NT2/D1 (cell line): ENCODE measurements at regions not wholly inside any gene's neighbourhood (a gene's known extent, or its start where the extent isn't known, plus 50 kb on each side); places are given as distances from the start of the nearest gene placed in this dataset.

Experiments
- DNase-seq: peaks from one replicate; pipeline ENCODE4 v3.0.0-alpha.2; 2011; ENCODE audit warnings: low read depth, low spot score
- H3K27me3 ChIP-seq: 2 replicates; pipeline ENCODE4 v1.6.0; 2011; ENCODE audit warnings: mild to moderate bottlenecking; ENCODE audit not compliant: insufficient read length, insufficient read depth
- H3K36me3 ChIP-seq: 2 replicates; pipeline ENCODE4 v1.6.1; 2011; ENCODE audit warnings: mild to moderate bottlenecking, low read length, mixed read lengths; ENCODE audit not compliant: insufficient read depth, insufficient read length
- H3K4me1 ChIP-seq: 2 replicates; pipeline ENCODE4 v1.5.1; 2011; ENCODE audit not compliant: insufficient read depth, insufficient read length
- H3K4me3 ChIP-seq: 2 replicates; pipeline ENCODE4 v1.5.1; 2011; ENCODE audit warnings: low read depth; ENCODE audit not compliant: insufficient read length
- H3K9ac ChIP-seq: 2 replicates; pipeline ENCODE4 v1.6.0; 2011; ENCODE audit warnings: low read depth; ENCODE audit not compliant: insufficient read length
- H3K9me3 ChIP-seq: 2 replicates; pipeline ENCODE4 v1.5.1; 2011; ENCODE audit warnings: mild to moderate bottlenecking, low read length; ENCODE audit not compliant: insufficient read depth
- SUZ12 ChIP-seq: IDR thresholded peaks from 2 replicates; pipeline ENCODE4 v1.6.1; 2011; ENCODE audit not compliant: insufficient read length, insufficient read depth; ENCODE audit errors: extremely low read depth
- YY1 ChIP-seq: IDR thresholded peaks from 2 replicates; pipeline ENCODE4 v1.6.1; 2011; ENCODE audit not compliant: insufficient read length, insufficient read depth
- ZNF274 ChIP-seq: IDR thresholded peaks from 2 replicates; pipeline ENCODE4 v1.6.1; 2011; ENCODE audit warnings: mild to moderate bottlenecking, low read depth, low read length

GRCh38 chr11:97460091-97460490 lies 1070.3 kb downstream of the JRKL start:
- Histone ChIP-seq H3K27me3 (no peaks in the 10 kb centered on the region), H3K4me1 (no peaks in the 10 kb centered on the region), H3K36me3 (no peaks in the 10 kb centered on the region), H3K4me3 (no peak overlapping the region), H3K9ac (no peak overlapping the region), H3K9me3 (peaks cover 11% of the 10 kb centered on the region; the same call in 1 of the 2 replicates)
- DNase-seq: no peak
- TF ChIP-seq YY1 (no peak), SUZ12 (no peak), ZNF274 (no peak)

- no peaks in the 10 kb centered on the region for H3K27me3 ChIP-seq
- no peak overlapping the region for H3K9ac ChIP-seq
- no peaks in the 10 kb centered on the region for H3K4me1 ChIP-seq
- no peaks in the 10 kb centered on the region for H3K36me3 ChIP-seq
- H3K4me3 ChIP-seq: no peak overlapping the region
- no peak for DNase-seq
- no peak for TF ChIP-seq ZNF274
- no peak for TF ChIP-seq SUZ12
- no peak for TF ChIP-seq YY1
- H3K9me3 ChIP-seq: peaks cover 11% of the 10 kb centered on the region; the same call in 1 of the 2 replicates
Measured at GRCh38 chr11:97461044-97461880, 1071.4 kb downstream of the JRKL start.

GRCh38 chr11:97461934-97462333 lies 1072.1 kb downstream of the JRKL start:
- no peak for DNase-seq
- H3K36me3 ChIP-seq: no peaks in the 10 kb centered on the region
- H3K27me3 ChIP-seq: no peaks in the 10 kb centered on the region
- H3K9me3 ChIP-seq: peaks cover 11% of the 10 kb centered on the region; the same call in 1 of the 2 replicates
- no peaks in the 10 kb centered on the region for H3K4me1 ChIP-seq
- TF ChIP-seq YY1 (no peak), ZNF274 (no peak), SUZ12 (no peak)
- no peak overlapping the region for H3K9ac ChIP-seq
- no peak overlapping the region for H3K4me3 ChIP-seq

GRCh38 chr11:97463891-97464290 lies 1074.1 kb downstream of the JRKL start:
- no peak for DNase-seq
- Histone ChIP-seq H3K9ac (no peak overlapping the region), H3K9me3 (peaks cover 11% of the 10 kb centered on the region; the same call in 1 of the 2 replicates), H3K36me3 (no peaks in the 10 kb centered on the region), H3K4me1 (no peaks in the 10 kb centered on the region), H3K4me3 (no peak overlapping the region), H3K27me3 (no peaks in the 10 kb centered on the region)
- no peak for TF ChIP-seq ZNF274
- TF ChIP-seq SUZ12: no peak
- TF ChIP-seq YY1: no peak

GRCh38 chr11:97471480-97471879 lies 1081.7 kb downstream of the JRKL start:
- no peak for DNase-seq
- no peak overlapping the region for H3K9ac ChIP-seq
- TF ChIP-seq ZNF274 (no peak), SUZ12 (no peak), YY1 (no peak)
- no peaks in the 10 kb centered on the region for H3K4me1 ChIP-seq
- H3K4me3 ChIP-seq: no peak overlapping the region
- H3K27me3 ChIP-seq: no peaks in the 10 kb centered on the region
- peaks cover 12% of the 10 kb centered on the region; the same call in 1 of the 2 replicates for H3K9me3 ChIP-seq
- H3K36me3 ChIP-seq: no peaks in the 10 kb centered on the region

- no peak for TF ChIP-seq YY1
- TF ChIP-seq SUZ12: no peak
- no peak for TF ChIP-seq ZNF274
- no peaks in the 10 kb centered on the region for H3K36me3 ChIP-seq
- no peaks in the 10 kb centered on the region for H3K4me1 ChIP-seq
- no peak for DNase-seq
- no peaks in the 10 kb centered on the region for H3K27me3 ChIP-seq
- H3K9me3 ChIP-seq: no peaks in the 10 kb centered on the region
- H3K9ac ChIP-seq: no peak overlapping the region
- no peak overlapping the region for H3K4me3 ChIP-seq
Measured at GRCh38 chr11:97487387-97487786, 1097.6 kb downstream of the JRKL start.

GRCh38 chr11:97498891-97499290 lies 1109.1 kb downstream of the JRKL start:
- TF ChIP-seq YY1 (no peak), ZNF274 (no peak)
- DNase-seq: no peak
- H3K36me3 ChIP-seq: no peaks in the 10 kb centered on the region

GRCh38 chr11:97502201-97502600 lies 1112.4 kb downstream of the JRKL start:
- Histone ChIP-seq H3K9me3 (no peaks in the 10 kb centered on the region), H3K4me3 (no peak overlapping the region), H3K9ac (no peak overlapping the region), H3K27me3 (no peaks in the 10 kb centered on the region), H3K36me3 (no peaks in the 10 kb centered on the region), H3K4me1 (no peaks in the 10 kb centered on the region)
- no peak for DNase-seq
- TF ChIP-seq YY1 (no peak), ZNF274 (no peak), SUZ12 (no peak)

More at GRCh38 chr11:97498891-97499290, 1109.1 kb downstream of the JRKL start:
- no peak overlapping the region for H3K4me3 ChIP-seq
- no peaks in the 10 kb centered on the region for H3K4me1 ChIP-seq
- H3K27me3 ChIP-seq: no peaks in the 10 kb centered on the region
- no peak overlapping the region for H3K9ac ChIP-seq
- no peaks in the 10 kb centered on the region for H3K9me3 ChIP-seq
